K562 (cell line): ENCODE measurements at regions not wholly inside any gene's neighbourhood (a gene's known extent, or its start where the extent isn't known, plus 50 kb on each side); places are given as distances from the start of the nearest gene placed in this dataset.
A peak's percentile ranks its signal among the peaks of the same experiment; 100 is the strongest.

ENCODE experiments used
- ATAC-seq: fragments of 200-7000 bp; cut with Tn5 transposase; 3 replicates; pipeline ENCODE4 v1.9.1; 2020; ENCODE audit warnings: moderate library complexity
- BruUV-seq: library from RNA; stranded (reverse); fragments of 400-500 nt; replicated peaks from 2 replicates; lab custom pipeline; 2021; lab: Mats Ljungman, UMichigan
- CTCF ChIA-PET: fragments of 300-600 bp; formaldehyde crosslinking; extraction: SDS; loops from one replicate; lab custom pipeline; 2021; ENCODE audit warnings: low intra/inter-chr PET ratio; lab: Yijun Ruan, JAX
- POLR2A ChIA-PET: fragments of 300-600, 350-650 bp; sonication (Branson Sonifier 250); formaldehyde crosslinking; extraction: SDS; loops from one replicate; lab custom pipeline; 2021; ENCODE audit warnings: antibody characterized with exemption, inconsistent platforms; lab: Yijun Ruan, JAX
- DNase-seq, 4 experiments: peaks; one replicate each; pipeline versions ENCODE4 v3.0.0 to v3.0.0-alpha.2; 2011 to 2018; ENCODE audit warnings: low spot score in 3 of 4, mixed read lengths in 3 of 4; ENCODE audit errors: extremely low read depth in 1 of 4
- FAIRE-seq: peaks from 2 replicates; lab custom pipeline; 2011; peaks lifted over from hg19 to GRCh38; lab: Jason Lieb, UNC
- H2AFZ ChIP-seq: 2 replicates; pipeline ENCODE4 v1.6.0; 2011; ENCODE audit warnings: low read depth, low read length, control low read depth, inconsistent platforms
- H3K27ac ChIP-seq: fragments of 200-600 bp; 3 replicates; pipeline ENCODE4 v1.8.0; 2011; ENCODE audit warnings: low read depth, mild to moderate bottlenecking, control low read depth, inconsistent platforms, low read length, moderate library complexity, mixed read lengths; ENCODE audit errors: extremely low read depth
- H3K27me3 ChIP-seq, 2 experiments: fragments of 300-600 bp in 1 of 2; 2 replicates in 1 of 2; 3 replicates in 1 of 2; pipeline versions ENCODE4 v1.6.0 to v1.8.0; 2011; ENCODE audit warnings: inconsistent platforms in 2 of 2, low read length in 2 of 2, mild to moderate bottlenecking in 1 of 2, mixed read lengths in 1 of 2, moderate library complexity in 1 of 2; ENCODE audit not compliant: control insufficient read depth in 2 of 2, insufficient read depth in 2 of 2
- H3K36me3 ChIP-seq: fragments of 300-600 bp; 3 replicates; pipeline ENCODE4 v1.8.0; 2011; ENCODE audit warnings: mild to moderate bottlenecking, low read length, inconsistent platforms; ENCODE audit not compliant: control insufficient read depth, insufficient read depth
- H3K4me1 ChIP-seq, 2 experiments: fragments of 200-600 bp in 1 of 2; replicated peaks in 1 of 2; 2 replicates in 1 of 2; 3 replicates in 1 of 2; pipeline versions ENCODE4 v1.5.1 to v1.8.0; 2011; ENCODE audit warnings: inconsistent platforms in 2 of 2, low read length in 2 of 2, mild to moderate bottlenecking in 1 of 2, mixed read lengths in 1 of 2, moderate library complexity in 1 of 2; ENCODE audit not compliant: control insufficient read depth in 2 of 2, insufficient read depth in 2 of 2
- H3K4me2 ChIP-seq: 2 replicates; pipeline ENCODE4 v1.6.1; 2011; ENCODE audit warnings: low read length, control low read depth, inconsistent platforms, mixed read lengths; ENCODE audit not compliant: insufficient read depth
- H3K4me3 ChIP-seq: fragments of 200-600 bp; sonication (generic), shearing (Covaris generic); 2 replicates; pipeline ENCODE4 v1.5.1; 2016; ENCODE audit warnings: control low read depth, inconsistent platforms
- H3K79me2 ChIP-seq: fragments of 200-600 bp; 3 replicates; pipeline ENCODE4 v1.8.0; 2011; ENCODE audit warnings: low read length, inconsistent platforms; ENCODE audit not compliant: control insufficient read depth, insufficient read depth
- H3K9ac ChIP-seq, 2 experiments: 2 replicates each; pipeline versions ENCODE4 v1.6.0 to v1.6.1; 2011; ENCODE audit warnings: low read depth in 2 of 2, low read length in 2 of 2, control low read depth in 1 of 2, inconsistent platforms in 1 of 2, mild to moderate bottlenecking in 1 of 2, mixed read lengths in 1 of 2; ENCODE audit not compliant: insufficient read depth in 1 of 2
- H3K9me1 ChIP-seq: one replicate; pipeline ENCODE4 v1.6.0; 2011; ENCODE audit warnings: inconsistent platforms, mild to moderate bottlenecking, low read length, moderate library complexity; ENCODE audit not compliant: control insufficient read depth, insufficient read depth
- H3K9me3 ChIP-seq: replicated peaks from 2 replicates; pipeline ENCODE4 v1.5.1; 2011; ENCODE audit warnings: low read depth, low read length, inconsistent platforms; ENCODE audit not compliant: control insufficient read depth, insufficient read depth
- H4K20me1 ChIP-seq: replicated peaks from 2 replicates; pipeline ENCODE4 v1.6.1; 2011; ENCODE audit warnings: low read length, inconsistent platforms, mixed read lengths; ENCODE audit not compliant: control insufficient read depth, insufficient read depth
- BCL6 ChIP-seq: fragments of 250-450 bp; sonication (Bioruptor Pico); IDR thresholded peaks from 2 replicates; pipeline ENCODE4 v1.4.0; 2020
- E2F4 ChIP-seq: sonication (generic); formaldehyde crosslinking; IDR thresholded peaks from 2 replicates; pipeline ENCODE4 v1.8.0; 2022; ENCODE audit warnings: mild to moderate bottlenecking, low read depth, missing genetic modification reagents
- ESRRB ChIP-seq: fragments of 250-450 bp; sonication (Bioruptor Pico); IDR thresholded peaks from 2 replicates; pipeline ENCODE4 v1.5.0; 2020; ENCODE audit warnings: mild to moderate bottlenecking, moderate library complexity, borderline replicate concordance
- HBP1 ChIP-seq: fragments of 450-650 bp; formaldehyde crosslinking; IDR thresholded peaks from 2 replicates; pipeline ENCODE4 v1.4.0; 2022; ENCODE audit warnings: missing genetic modification characterization
- NFRKB ChIP-seq: fragments of 450-650 bp; IDR thresholded peaks from 2 replicates; pipeline ENCODE4 v1.6.1; 2016; ENCODE audit warnings: low read depth
- PHB2 ChIP-seq: fragments of 450-650 bp; IDR thresholded peaks from 2 replicates; pipeline ENCODE4 v1.6.1; 2017; ENCODE audit warnings: low read depth
- PTRF ChIP-seq: fragments of 450-650 bp; IDR thresholded peaks from 2 replicates; pipeline ENCODE4 v1.6.1; 2016; ENCODE audit warnings: mild to moderate bottlenecking, missing genetic modification characterization, missing compliant biosample characterization
- PURB ChIP-seq: sonication (generic); formaldehyde crosslinking; IDR thresholded peaks from 2 replicates; pipeline ENCODE4 v1.9.0; 2021; ENCODE audit warnings: low read depth, mild to moderate bottlenecking, missing genetic modification reagents
- YY1 ChIP-seq, 3 experiments: IDR thresholded peaks; 2 replicates each; pipeline ENCODE4 v1.6.1; 2011; ENCODE audit warnings: low read length in 2 of 3, mild to moderate bottlenecking in 2 of 3, moderate library complexity in 2 of 3, borderline replicate concordance in 1 of 3, control low read depth in 1 of 3, low read depth in 1 of 3; ENCODE audit not compliant: insufficient read depth in 3 of 3, insufficient replicate concordance in 2 of 3, control insufficient read depth in 1 of 3, insufficient read length in 1 of 3; ENCODE audit errors: extremely low read depth in 1 of 3
- ZBTB33 ChIP-seq: sonication (generic); formaldehyde crosslinking; IDR thresholded peaks from 2 replicates; pipeline ENCODE4 v1.8.1; 2023; ENCODE audit warnings: mild to moderate bottlenecking, missing genetic modification reagents
- ZKSCAN3 ChIP-seq: fragments of 250-450 bp; sonication (Bioruptor Pico); IDR thresholded peaks from 2 replicates; pipeline ENCODE4 v1.4.0; 2020
- ZNF717 ChIP-seq: fragments of 250-450 bp; sonication (Bioruptor Pico); IDR thresholded peaks from 2 replicates; pipeline ENCODE4 v1.5.0; 2021
- WGBS: fragments of 100-300 bp; shearing (Covaris generic); methylation state at CpG from one replicate; pipeline ENCODE4 v1.1.6; 2016; ENCODE audit warnings: low coverage, mixed read lengths; ENCODE audit not compliant: insufficient coverage; ENCODE audit errors: missing lambda C conversion rate; 5-methylcytosine and 5-hydroxymethylcytosine counted together
- in situ Hi-C: fragments of 300-500 bp; cut with MboI; formaldehyde crosslinking; loops from 4 replicates; pipeline ENCODE4 v1.15.0; 2018; ENCODE audit warnings: inconsistent platforms, mixed read lengths
- intact Hi-C: fragments of 100-400 bp; cut with micrococcal nuclease; formaldehyde crosslinking; loops from 2 replicates; pipeline ENCODE4 v1.14.2; 2022
- TF ChIP-seq, protein P1 (sequence below): fragments of 450-650 bp; formaldehyde crosslinking; IDR thresholded peaks from 2 replicates; pipeline ENCODE4 v1.4.0; 2020; ENCODE audit warnings: mild to moderate bottlenecking, moderate library complexity
- TF ChIP-seq, protein P2 (sequence below): fragments of 450-650 bp; IDR thresholded peaks from 2 replicates; pipeline ENCODE4 v1.6.1; 2017; ENCODE audit warnings: mild to moderate bottlenecking, moderate library complexity

DNA sequence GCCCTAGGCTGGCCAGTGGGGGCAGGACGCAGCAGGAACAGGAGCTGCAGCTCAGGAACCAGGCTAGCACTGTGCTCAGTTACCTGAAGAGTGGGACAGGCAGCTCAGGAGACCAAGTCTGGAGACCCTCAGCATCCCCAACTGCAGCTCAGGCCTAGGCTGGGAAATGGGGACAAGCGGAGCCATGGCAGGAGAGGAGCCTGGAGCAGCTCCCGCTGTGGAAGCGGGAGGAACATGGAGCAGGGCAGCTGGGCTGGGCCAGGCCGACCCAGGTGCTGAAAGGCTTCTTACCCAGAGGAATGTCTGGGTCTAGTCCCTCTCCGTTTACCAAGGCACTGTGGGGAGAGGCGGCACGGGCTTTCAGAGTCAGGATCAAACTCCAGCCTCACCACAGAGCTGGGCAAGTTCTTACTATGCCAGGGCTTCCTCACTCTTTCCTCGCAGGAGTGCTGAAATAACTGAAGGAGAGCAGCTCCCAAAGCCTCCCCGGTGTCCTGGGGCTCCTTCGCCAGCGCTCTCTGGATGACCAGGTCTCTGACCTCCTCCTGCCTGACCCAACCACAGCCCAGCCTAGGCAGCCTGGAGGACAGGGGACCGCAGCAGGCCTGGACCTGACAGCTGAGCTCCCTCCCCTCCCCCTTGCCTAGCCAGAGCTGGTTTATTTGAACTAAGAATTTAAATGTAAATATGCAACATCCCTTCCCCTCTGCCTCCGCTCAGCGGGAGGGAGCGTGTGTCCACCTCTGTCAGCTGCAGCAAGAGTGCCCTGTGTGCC is 247.8 kb upstream of the SIX2 start:
- intact Hi-C loops, result no loop called here

More for the DNA sequence above, 247.8 kb upstream of the SIX2 start:
- no peak overlapping the region for H3K9ac ChIP-seq
- peak; percentile 49; the same call in 1 of the 3 replicates for ATAC-seq
- no peaks in the 10 kb centered on the region for H3K4me1 ChIP-seq
- BruUV-seq, result no TSS peak
- no peaks in the 10 kb centered on the region for H3K9me3 ChIP-seq
- H3K27ac ChIP-seq, result no peak overlapping the region
- no peak overlapping the region for H2AFZ ChIP-seq
- FAIRE-seq, result no peak
- no peaks in the 10 kb centered on the region for H3K79me2 ChIP-seq
- no peak for DNase-seq
- peaks cover 28 to 61% of the 10 kb centered on the region in 2 experiments for H3K27me3 ChIP-seq
- 0 out of 2 replicates have a peak, but pooled peaks cover 5% of the 10 kb centered on the region for H4K20me1 ChIP-seq
- no peak for TF ChIP-seq ESRRB
- TF ChIP-seq PTRF (tag), result no peak
- no peak for TF ChIP-seq YY1 (IDR thresholded peaks at IDR 0.05; ENCODE audit: borderline replicate concordance in 1 of 3, control insufficient read depth in 1 of 3, extremely low read depth in 1 of 3, insufficient read depth in 3 of 3, insufficient read length in 1 of 3, insufficient replicate concordance in 2 of 3, low read depth in 1 of 3, low read length in 2 of 3)
- no peak for TF ChIP-seq ZKSCAN3 (CRISPR knock-in tag)
- no peak for TF ChIP-seq ZNF717 (CRISPR knock-in tag)
- TF ChIP-seq, protein P1, sequence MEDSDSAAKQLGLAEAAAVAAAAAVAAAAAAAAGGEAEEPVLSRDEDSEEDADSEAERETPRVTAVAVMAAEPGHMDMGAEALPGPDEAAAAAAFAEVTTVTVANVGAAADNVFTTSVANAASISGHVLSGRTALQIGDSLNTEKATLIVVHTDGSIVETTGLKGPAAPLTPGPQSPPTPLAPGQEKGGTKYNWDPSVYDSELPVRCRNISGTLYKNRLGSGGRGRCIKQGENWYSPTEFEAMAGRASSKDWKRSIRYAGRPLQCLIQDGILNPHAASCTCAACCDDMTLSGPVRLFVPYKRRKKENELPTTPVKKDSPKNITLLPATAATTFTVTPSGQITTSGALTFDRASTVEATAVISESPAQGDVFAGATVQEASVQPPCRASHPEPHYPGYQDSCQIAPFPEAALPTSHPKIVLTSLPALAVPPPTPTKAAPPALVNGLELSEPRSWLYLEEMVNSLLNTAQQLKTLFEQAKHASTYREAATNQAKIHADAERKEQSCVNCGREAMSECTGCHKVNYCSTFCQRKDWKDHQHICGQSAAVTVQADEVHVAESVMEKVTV, result no peak
- no peak for TF ChIP-seq PURB (CRISPR knock-in tag)
- TF ChIP-seq E2F4 (CRISPR knock-in tag), result no peak
- no peak for TF ChIP-seq NFRKB
- TF ChIP-seq BCL6 (CRISPR knock-in tag), result no peak
- TF ChIP-seq, protein P2, sequence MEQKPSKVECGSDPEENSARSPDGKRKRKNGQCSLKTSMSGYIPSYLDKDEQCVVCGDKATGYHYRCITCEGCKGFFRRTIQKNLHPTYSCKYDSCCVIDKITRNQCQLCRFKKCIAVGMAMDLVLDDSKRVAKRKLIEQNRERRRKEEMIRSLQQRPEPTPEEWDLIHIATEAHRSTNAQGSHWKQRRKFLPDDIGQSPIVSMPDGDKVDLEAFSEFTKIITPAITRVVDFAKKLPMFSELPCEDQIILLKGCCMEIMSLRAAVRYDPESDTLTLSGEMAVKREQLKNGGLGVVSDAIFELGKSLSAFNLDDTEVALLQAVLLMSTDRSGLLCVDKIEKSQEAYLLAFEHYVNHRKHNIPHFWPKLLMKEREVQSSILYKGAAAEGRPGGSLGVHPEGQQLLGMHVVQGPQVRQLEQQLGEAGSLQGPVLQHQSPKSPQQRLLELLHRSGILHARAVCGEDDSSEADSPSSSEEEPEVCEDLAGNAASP, result no peak
- TF ChIP-seq ZBTB33 (CRISPR knock-in tag), result no peak
- no peak for TF ChIP-seq PHB2
- no peak for TF ChIP-seq HBP1 (CRISPR knock-in tag)
- POLR2A ChIA-PET, result interaction anchor here (1.1 kb wide), 1 partner anchor 83 kb away, joined by 3 read pairs; no protein-coding TSS in a partner anchor
- 0% methylated on average over 14 of the region's 16 CpGs for WGBS
- H3K36me3 ChIP-seq, result no peaks in the 10 kb centered on the region
- no peaks in the 10 kb centered on the region for H3K9me1 ChIP-seq
- no peak overlapping the region for H3K4me2 ChIP-seq
- no peak overlapping the region for H3K4me3 ChIP-seq
- CTCF ChIA-PET, result no interaction called here
- in situ Hi-C loops, result no loop called here
